Body of pancreas (tissue), 4 donors: ENCODE measurements at regions not wholly inside any gene's neighbourhood (a gene's known extent, or its start where the extent isn't known, plus 50 kb on each side); places are given as distances from the start of the nearest gene placed in this dataset.
"Not testable (repeated sequence)": the region's sequence is repeated elsewhere in the genome, so short reads cannot be mapped to it uniquely, and the experiment has no call there.

ENCODE experiments used
- POLR2A ChIP-seq, 3 donors: fragments of 450-650 bp; IDR thresholded peaks; one replicate each; pipeline ENCODE4 v1.6.1; 2016; ENCODE audit warnings: antibody characterized with exemption in 3 of 3, mild to moderate bottlenecking in 2 of 3
- TF ChIP-seq, protein P1 (sequence below), 7 experiments: fragments of 450-650 bp in 4 of 7; fragments of 200-600 bp in 3 of 7; sonication (generic) in 3 of 7; IDR thresholded peaks; one replicate each; pipeline ENCODE4 v1.5.1; 2016 to 2019; ENCODE audit warnings: antibody characterized with exemption in 7 of 7

DNA sequence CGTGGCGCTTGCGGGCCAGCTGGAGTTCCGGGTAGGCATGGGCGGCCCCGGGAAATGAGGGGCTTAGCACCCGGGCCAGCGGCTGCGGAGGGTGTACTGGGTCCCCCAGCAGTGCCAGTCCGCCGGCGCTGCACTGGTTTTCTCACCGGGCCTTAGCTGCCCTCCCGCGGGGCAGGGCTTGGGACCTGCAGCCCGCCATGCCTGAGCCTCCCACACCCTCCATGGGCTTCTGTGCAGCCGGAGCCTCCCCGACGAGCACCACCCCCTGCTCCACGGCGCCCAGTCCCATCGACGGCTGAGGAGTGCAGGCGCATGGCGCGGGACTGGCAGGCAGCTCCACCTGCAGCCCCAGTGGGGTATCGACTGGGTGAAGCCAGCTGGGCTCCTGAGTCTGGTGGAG lies 852.6 kb upstream of the MIR17HG start:
- TF ChIP-seq, protein P1, sequence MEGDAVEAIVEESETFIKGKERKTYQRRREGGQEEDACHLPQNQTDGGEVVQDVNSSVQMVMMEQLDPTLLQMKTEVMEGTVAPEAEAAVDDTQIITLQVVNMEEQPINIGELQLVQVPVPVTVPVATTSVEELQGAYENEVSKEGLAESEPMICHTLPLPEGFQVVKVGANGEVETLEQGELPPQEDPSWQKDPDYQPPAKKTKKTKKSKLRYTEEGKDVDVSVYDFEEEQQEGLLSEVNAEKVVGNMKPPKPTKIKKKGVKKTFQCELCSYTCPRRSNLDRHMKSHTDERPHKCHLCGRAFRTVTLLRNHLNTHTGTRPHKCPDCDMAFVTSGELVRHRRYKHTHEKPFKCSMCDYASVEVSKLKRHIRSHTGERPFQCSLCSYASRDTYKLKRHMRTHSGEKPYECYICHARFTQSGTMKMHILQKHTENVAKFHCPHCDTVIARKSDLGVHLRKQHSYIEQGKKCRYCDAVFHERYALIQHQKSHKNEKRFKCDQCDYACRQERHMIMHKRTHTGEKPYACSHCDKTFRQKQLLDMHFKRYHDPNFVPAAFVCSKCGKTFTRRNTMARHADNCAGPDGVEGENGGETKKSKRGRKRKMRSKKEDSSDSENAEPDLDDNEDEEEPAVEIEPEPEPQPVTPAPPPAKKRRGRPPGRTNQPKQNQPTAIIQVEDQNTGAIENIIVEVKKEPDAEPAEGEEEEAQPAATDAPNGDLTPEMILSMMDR (IDR thresholded peaks at IDR 0.05): not testable (repeated sequence)
- TF ChIP-seq POLR2A (IDR thresholded peaks at IDR 0.05): not testable (repeated sequence)
